ENCODE measurements at regions not wholly inside any gene's neighbourhood (a gene's known extent, or its start where the extent isn't known, plus 50 kb on each side); places are given as distances from the start of the nearest gene placed in this dataset.

- TF ChIP-seq, protein P1, sequence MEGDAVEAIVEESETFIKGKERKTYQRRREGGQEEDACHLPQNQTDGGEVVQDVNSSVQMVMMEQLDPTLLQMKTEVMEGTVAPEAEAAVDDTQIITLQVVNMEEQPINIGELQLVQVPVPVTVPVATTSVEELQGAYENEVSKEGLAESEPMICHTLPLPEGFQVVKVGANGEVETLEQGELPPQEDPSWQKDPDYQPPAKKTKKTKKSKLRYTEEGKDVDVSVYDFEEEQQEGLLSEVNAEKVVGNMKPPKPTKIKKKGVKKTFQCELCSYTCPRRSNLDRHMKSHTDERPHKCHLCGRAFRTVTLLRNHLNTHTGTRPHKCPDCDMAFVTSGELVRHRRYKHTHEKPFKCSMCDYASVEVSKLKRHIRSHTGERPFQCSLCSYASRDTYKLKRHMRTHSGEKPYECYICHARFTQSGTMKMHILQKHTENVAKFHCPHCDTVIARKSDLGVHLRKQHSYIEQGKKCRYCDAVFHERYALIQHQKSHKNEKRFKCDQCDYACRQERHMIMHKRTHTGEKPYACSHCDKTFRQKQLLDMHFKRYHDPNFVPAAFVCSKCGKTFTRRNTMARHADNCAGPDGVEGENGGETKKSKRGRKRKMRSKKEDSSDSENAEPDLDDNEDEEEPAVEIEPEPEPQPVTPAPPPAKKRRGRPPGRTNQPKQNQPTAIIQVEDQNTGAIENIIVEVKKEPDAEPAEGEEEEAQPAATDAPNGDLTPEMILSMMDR (conservative IDR thresholded peaks at IDR 0.05): no peak
- no peak for TF ChIP-seq EZH2 (IDR thresholded peaks at IDR 0.05; ENCODE audit: low read depth)
Measured at GRCh38 chr1:11412141-11412540, 66.8 kb upstream of the DISP3 start.

Measured in PC-9 (cell line).